Fibroblast of mammary gland (primary cell): ENCODE measurements at regions not wholly inside any gene's neighbourhood (a gene's known extent, or its start where the extent isn't known, plus 50 kb on each side); places are given as distances from the start of the nearest gene placed in this dataset.

Source experiments
- DNase-seq: peaks from one replicate; pipeline ENCODE4 v3.0.0-alpha.2; 2010; ENCODE audit warnings: low read depth
- H3K4me3 ChIP-seq: 2 replicates; pipeline ENCODE4 v1.5.1; 2011; ENCODE audit warnings: low read depth, mild to moderate bottlenecking, low read length, moderate library complexity; ENCODE audit not compliant: control insufficient read depth
- TF ChIP-seq, protein P1 (sequence below): conservative IDR thresholded peaks from 2 replicates; pipeline ENCODE4 v1.5.1; 2011; ENCODE audit warnings: low read depth, low read length, inconsistent platforms; ENCODE audit not compliant: control insufficient read depth, insufficient read depth

DNA sequence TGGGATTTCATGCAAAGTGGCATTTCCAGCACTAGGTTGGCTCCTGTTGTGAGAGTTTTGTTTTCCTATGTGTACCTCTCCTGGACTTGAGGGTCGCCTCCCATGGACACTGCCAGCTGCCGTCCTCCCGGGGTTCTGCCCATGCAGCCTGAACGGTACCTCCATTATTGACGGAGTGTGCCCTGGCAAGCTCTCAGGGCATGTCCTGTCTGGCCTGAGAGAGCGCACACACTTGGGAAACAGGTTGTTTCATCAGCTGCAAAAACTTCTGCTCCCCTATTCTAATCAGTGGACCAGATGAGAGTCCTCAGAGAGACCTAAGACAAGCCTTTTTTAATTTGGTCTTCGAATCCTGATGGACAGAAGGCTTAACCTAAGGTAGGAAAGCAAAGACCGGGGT, 56.6 kb upstream of the HOPX start:
- TF ChIP-seq, protein P1, sequence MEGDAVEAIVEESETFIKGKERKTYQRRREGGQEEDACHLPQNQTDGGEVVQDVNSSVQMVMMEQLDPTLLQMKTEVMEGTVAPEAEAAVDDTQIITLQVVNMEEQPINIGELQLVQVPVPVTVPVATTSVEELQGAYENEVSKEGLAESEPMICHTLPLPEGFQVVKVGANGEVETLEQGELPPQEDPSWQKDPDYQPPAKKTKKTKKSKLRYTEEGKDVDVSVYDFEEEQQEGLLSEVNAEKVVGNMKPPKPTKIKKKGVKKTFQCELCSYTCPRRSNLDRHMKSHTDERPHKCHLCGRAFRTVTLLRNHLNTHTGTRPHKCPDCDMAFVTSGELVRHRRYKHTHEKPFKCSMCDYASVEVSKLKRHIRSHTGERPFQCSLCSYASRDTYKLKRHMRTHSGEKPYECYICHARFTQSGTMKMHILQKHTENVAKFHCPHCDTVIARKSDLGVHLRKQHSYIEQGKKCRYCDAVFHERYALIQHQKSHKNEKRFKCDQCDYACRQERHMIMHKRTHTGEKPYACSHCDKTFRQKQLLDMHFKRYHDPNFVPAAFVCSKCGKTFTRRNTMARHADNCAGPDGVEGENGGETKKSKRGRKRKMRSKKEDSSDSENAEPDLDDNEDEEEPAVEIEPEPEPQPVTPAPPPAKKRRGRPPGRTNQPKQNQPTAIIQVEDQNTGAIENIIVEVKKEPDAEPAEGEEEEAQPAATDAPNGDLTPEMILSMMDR: no peak
- no peak for DNase-seq
- no peak overlapping the region for H3K4me3 ChIP-seq

GRCh38 chr4:56733352-56733751, 52.3 kb upstream of the HOPX start:
- TF ChIP-seq, protein P1: no peak
- no peak for DNase-seq

DNA sequence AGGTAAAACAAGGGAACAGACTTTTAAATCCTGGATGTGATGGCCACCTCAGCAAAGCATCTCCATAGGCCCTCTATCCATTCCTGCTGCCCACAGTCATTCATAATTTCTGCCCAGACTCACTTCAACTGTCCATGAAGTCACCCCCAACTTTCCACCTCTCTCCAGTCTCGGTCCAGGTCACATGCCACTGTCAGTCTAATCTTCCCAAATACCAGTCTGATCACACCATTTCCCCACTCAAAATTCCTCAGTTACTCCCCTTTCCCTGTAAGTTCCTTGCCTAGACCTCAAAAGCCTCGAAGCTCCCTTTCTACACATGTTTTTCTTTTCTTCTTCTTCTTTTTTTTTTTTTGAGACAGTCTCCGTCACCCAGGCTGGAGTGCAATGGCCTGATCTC, 51.2 kb upstream of the HOPX start:
- DNase-seq: no peak
- TF ChIP-seq, protein P1: no peak
- H3K4me3 ChIP-seq: no peak overlapping the region

More at GRCh38 chr4:56733352-56733751, 52.3 kb upstream of the HOPX start:
- no peak overlapping the region for H3K4me3 ChIP-seq

- H3K4me3 ChIP-seq: no peak overlapping the region
- DNase-seq: no peak
- TF ChIP-seq, protein P1: no peak
Observed at GRCh38 chr4:56731857-56732256, 50.8 kb upstream of the HOPX start.
